HL-60 (cell line): ENCODE measurements at regions not wholly inside any gene's neighbourhood (a gene's known extent, or its start where the extent isn't known, plus 50 kb on each side); places are given as distances from the start of the nearest gene placed in this dataset.

ENCODE experiments used
- DNase-seq, 2 experiments: peaks; one replicate each; pipeline ENCODE4 v3.0.0-alpha.2; 2010 to 2020; ENCODE audit warnings: low read depth in 1 of 2, low spot score in 1 of 2
- H3K27ac ChIP-seq: fragments of 250-450 bp; sonication (Bioruptor Pico); replicated peaks from 2 replicates; pipeline ENCODE4 v1.5.1; 2020; ENCODE audit warnings: mild to moderate bottlenecking, moderate library complexity
- H3K27me3 ChIP-seq: fragments of 250-450 bp; sonication (Bioruptor Pico); 2 replicates; pipeline ENCODE4 v1.5.1; 2021; ENCODE audit warnings: mild to moderate bottlenecking, moderate library complexity; ENCODE audit not compliant: insufficient read depth, poor library complexity, severe bottlenecking
- H3K4me3 ChIP-seq: replicated peaks from 2 replicates; pipeline ENCODE4 v1.5.1; 2011; ENCODE audit warnings: mild to moderate bottlenecking, control low read depth, low read length; ENCODE audit not compliant: insufficient read depth
- CTCF ChIP-seq: IDR thresholded peaks from one replicate; pipeline ENCODE4 v1.5.1; 2011; ENCODE audit warnings: low read length, control low read depth, inconsistent platforms; ENCODE audit not compliant: insufficient read depth
- GABPA ChIP-seq: IDR thresholded peaks from 2 replicates; pipeline ENCODE4 v1.6.1; 2012; ENCODE audit warnings: low read depth
- POLR2AphosphoS5 ChIP-seq: IDR thresholded peaks from 2 replicates; pipeline ENCODE4 v1.6.1; 2012; ENCODE audit warnings: low read depth
- REST ChIP-seq: IDR thresholded peaks from 2 replicates; pipeline ENCODE4 v1.6.1; 2012; ENCODE audit warnings: low read depth; ENCODE audit not compliant: insufficient replicate concordance
- SPI1 ChIP-seq: IDR thresholded peaks from 2 replicates; pipeline ENCODE4 v1.6.1; 2012; ENCODE audit warnings: low read depth, mild to moderate bottlenecking, borderline replicate concordance

- DNase-seq: no peak
- no peak for TF ChIP-seq POLR2AphosphoS5
- no peak for TF ChIP-seq GABPA
- TF ChIP-seq SPI1: no peak
- TF ChIP-seq REST: no peak
- TF ChIP-seq CTCF: no peak
- Histone ChIP-seq H3K27ac (no peak overlapping the region), H3K4me3 (no peak overlapping the region), H3K27me3 (no peaks in the 10 kb centered on the region)
These were observed 251.0 kb downstream of the LRRC70 start for GRCh38 chr5:62829604-62829986.

- TF ChIP-seq REST (no peak), CTCF (no peak), SPI1 (no peak), GABPA (no peak), POLR2AphosphoS5 (no peak)
- DNase-seq: no peak
- H3K27me3 ChIP-seq: no peaks in the 10 kb centered on the region
- no peak overlapping the region for H3K4me3 ChIP-seq
- H3K27ac ChIP-seq: no peak overlapping the region
These were observed 250.4 kb downstream of the LRRC70 start for GRCh38 chr5:62828742-62829603.

- Histone ChIP-seq H3K27ac (no peak overlapping the region), H3K27me3 (no peaks in the 10 kb centered on the region), H3K4me3 (no peak overlapping the region)
- DNase-seq: no peak
- TF ChIP-seq REST: no peak
These were observed 247.1 kb downstream of the LRRC70 start for GRCh38 chr5:62825623-62826220.
